MM.1S (cell line): ENCODE measurements at regions not wholly inside any gene's neighbourhood (a gene's known extent, or its start where the extent isn't known, plus 50 kb on each side); places are given as distances from the start of the nearest gene placed in this dataset.

Experiments used
- DNase-seq: peaks from one replicate; pipeline ENCODE4 v3.0.0-alpha.2; 2015
- H2AFZ ChIP-seq: fragments of 300-600 bp; sonication (generic); 2 replicates; pipeline ENCODE4 v1.6.0; 2016; ENCODE audit warnings: antibody characterized with exemption, low read length
- H3F3A ChIP-seq: fragments of 300-600 bp; sonication (generic); 2 replicates; pipeline ENCODE4 v1.6.1; 2016; ENCODE audit warnings: mild to moderate bottlenecking, antibody characterized with exemption, low read length, moderate library complexity, mixed read lengths; ENCODE audit not compliant: insufficient read depth
- H3K27ac ChIP-seq: fragments of 300-600 bp; sonication (generic); 2 replicates; pipeline ENCODE4 v1.5.1; 2016; ENCODE audit warnings: mild to moderate bottlenecking, low read length
- H3K27me3 ChIP-seq: fragments of 300-600 bp; sonication (generic); replicated peaks from 2 replicates; pipeline ENCODE4 v1.6.0; 2016; ENCODE audit warnings: low read length; ENCODE audit not compliant: insufficient read depth
- H3K36me3 ChIP-seq: fragments of 300-600 bp; sonication (generic); replicated peaks from 2 replicates; pipeline ENCODE4 v1.6.1; 2016; ENCODE audit warnings: mild to moderate bottlenecking, low read length, mixed read lengths; ENCODE audit not compliant: insufficient read depth
- H3K4me1 ChIP-seq: fragments of 300-600 bp; sonication (generic); 2 replicates; pipeline ENCODE4 v1.6.1; 2016; ENCODE audit warnings: low read length, mixed read lengths
- H3K4me2 ChIP-seq: fragments of 300-600 bp; sonication (generic); 2 replicates; pipeline ENCODE4 v1.6.0; 2016; ENCODE audit warnings: low read depth, low read length
- H3K4me3 ChIP-seq: fragments of 300-600 bp; sonication (generic); 2 replicates; pipeline ENCODE4 v1.5.1; 2016; ENCODE audit warnings: low read length, mixed read lengths
- H3K79me2 ChIP-seq: fragments of 300-600 bp; sonication (generic); 2 replicates; pipeline ENCODE4 v1.6.1; 2016; ENCODE audit warnings: mixed run types, low read length, mixed read lengths
- H3K9ac ChIP-seq: fragments of 300-600 bp; sonication (generic); 2 replicates; pipeline ENCODE4 v1.6.1; 2016; ENCODE audit warnings: low read length, mixed read lengths
- H3K9me2 ChIP-seq: fragments of 300-600 bp; sonication (generic); replicated peaks from 2 replicates; pipeline ENCODE4 v1.6.1; 2016; ENCODE audit warnings: mild to moderate bottlenecking, low read length, mixed read lengths; ENCODE audit not compliant: insufficient read depth
- H3K9me3 ChIP-seq: fragments of 300-600 bp; sonication (generic); replicated peaks from 2 replicates; pipeline ENCODE4 v1.6.1; 2016; ENCODE audit warnings: mild to moderate bottlenecking, low read length, mixed read lengths; ENCODE audit not compliant: insufficient read depth
- H4K20me1 ChIP-seq: fragments of 300-600 bp; sonication (generic); 2 replicates; pipeline ENCODE4 v1.6.1; 2016; ENCODE audit warnings: mild to moderate bottlenecking, low read length, moderate library complexity, mixed read lengths; ENCODE audit not compliant: insufficient read depth
- EZH2 ChIP-seq: fragments of 300-600 bp; sonication (generic); optimal IDR thresholded peaks from 2 replicates; pipeline ENCODE3; 2017; ENCODE audit warnings: low read depth, mild to moderate bottlenecking, antibody characterized with exemption, low read length, mixed read lengths
- EZH2phosphoT487 ChIP-seq: fragments of 300-600 bp; sonication (generic); IDR thresholded peaks from 2 replicates; pipeline ENCODE4 v1.6.1; 2018; ENCODE audit warnings: antibody characterized with exemption, low read length
- TF ChIP-seq, protein P1 (sequence below): fragments of 300-600 bp; sonication (generic); IDR thresholded peaks from 2 replicates; pipeline ENCODE4 v1.5.1; 2016; ENCODE audit warnings: antibody characterized with exemption, low read length, mixed read lengths

DNA sequence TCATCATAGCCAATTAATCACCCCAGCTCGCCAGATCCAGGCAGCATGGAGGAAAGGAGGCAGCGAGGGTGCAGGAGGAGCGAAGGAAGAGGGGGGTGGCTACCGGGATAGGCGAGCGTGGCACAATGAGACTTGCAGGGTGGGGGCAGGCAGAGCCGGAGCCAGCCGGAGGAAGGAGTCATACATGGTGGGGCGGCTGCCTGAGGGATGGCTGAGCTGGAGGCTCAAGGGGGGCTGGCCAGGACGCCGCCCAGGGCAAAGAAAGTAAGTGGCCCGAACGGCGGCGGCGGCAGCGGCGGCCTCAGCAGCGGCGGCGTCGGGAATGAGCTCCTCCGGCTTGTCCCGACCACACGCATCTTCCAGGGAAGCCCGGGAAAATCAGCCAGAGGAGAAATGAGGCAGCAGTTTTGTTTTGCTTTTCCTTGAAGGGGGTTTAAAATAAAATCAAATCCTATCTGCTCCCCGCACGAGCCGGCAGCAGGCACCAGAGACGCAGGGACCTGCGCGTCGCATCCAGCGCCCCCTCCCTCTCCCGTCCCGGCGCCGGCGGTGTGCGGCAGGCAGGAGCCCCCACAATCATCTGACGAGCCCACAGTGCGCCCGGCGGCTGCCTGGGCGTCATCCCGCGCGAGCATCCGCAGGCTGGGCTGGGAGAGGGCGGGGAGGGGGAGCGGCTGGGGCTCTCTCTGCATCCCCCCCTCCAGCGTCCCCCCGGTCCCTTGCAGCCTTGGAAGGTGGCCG is 263.6 kb downstream of the CTTN start:
- no peak overlapping the region for H3K4me3 ChIP-seq
- H3K9ac ChIP-seq: no peak overlapping the region
- no peak overlapping the region for H3K27ac ChIP-seq

DNA sequence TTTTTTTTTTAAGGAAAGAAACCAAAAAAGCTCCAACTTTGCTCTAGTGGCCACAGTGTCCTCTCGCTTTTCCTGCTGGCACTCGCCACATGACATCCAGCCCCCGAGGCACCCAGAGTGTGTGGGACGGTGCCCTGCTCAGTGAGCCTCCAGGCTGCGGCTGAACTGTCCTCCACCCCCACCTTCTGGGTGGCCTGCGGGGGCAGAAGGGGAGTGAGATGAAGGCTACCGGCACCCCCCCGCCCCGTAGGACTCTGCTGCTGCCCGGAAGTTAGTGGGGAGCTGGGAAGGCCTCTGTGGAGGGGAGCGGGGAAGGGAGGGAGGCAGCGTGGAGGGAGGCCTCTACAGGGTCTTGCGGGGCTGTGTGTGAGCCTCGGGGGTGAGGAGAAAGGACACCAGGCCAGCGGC is 264.4 kb downstream of the CTTN start:
- no peak overlapping the region for H3K9ac ChIP-seq
- H3F3A ChIP-seq: no peaks in the 10 kb centered on the region
- H3K27ac ChIP-seq: no peak overlapping the region
- H3K27me3 ChIP-seq: peaks cover 88% of the 10 kb centered on the region
- H3K36me3 ChIP-seq: no peaks in the 10 kb centered on the region
- H2AFZ ChIP-seq: no peak overlapping the region
- H3K9me2 ChIP-seq: no peaks in the 10 kb centered on the region
- TF ChIP-seq EZH2phosphoT487 (no peak), EZH2 (no peak)
- TF ChIP-seq, protein P1, sequence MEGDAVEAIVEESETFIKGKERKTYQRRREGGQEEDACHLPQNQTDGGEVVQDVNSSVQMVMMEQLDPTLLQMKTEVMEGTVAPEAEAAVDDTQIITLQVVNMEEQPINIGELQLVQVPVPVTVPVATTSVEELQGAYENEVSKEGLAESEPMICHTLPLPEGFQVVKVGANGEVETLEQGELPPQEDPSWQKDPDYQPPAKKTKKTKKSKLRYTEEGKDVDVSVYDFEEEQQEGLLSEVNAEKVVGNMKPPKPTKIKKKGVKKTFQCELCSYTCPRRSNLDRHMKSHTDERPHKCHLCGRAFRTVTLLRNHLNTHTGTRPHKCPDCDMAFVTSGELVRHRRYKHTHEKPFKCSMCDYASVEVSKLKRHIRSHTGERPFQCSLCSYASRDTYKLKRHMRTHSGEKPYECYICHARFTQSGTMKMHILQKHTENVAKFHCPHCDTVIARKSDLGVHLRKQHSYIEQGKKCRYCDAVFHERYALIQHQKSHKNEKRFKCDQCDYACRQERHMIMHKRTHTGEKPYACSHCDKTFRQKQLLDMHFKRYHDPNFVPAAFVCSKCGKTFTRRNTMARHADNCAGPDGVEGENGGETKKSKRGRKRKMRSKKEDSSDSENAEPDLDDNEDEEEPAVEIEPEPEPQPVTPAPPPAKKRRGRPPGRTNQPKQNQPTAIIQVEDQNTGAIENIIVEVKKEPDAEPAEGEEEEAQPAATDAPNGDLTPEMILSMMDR: no peak
- H3K4me1 ChIP-seq: no peaks in the 10 kb centered on the region
- no peak for DNase-seq
- H3K79me2 ChIP-seq: no peaks in the 10 kb centered on the region
- H3K4me2 ChIP-seq: no peak overlapping the region
- H4K20me1 ChIP-seq: no peaks in the 10 kb centered on the region
- no peaks in the 10 kb centered on the region for H3K9me3 ChIP-seq
- H3K4me3 ChIP-seq: no peak overlapping the region

More for the DNA sequence above, 263.6 kb downstream of the CTTN start:
- Histone ChIP-seq H3K4me2 (no peak overlapping the region), H2AFZ (no peak overlapping the region), H3K36me3 (no peaks in the 10 kb centered on the region), H3F3A (no peaks in the 10 kb centered on the region), H3K79me2 (no peaks in the 10 kb centered on the region), H3K27me3 (peaks cover 93% of the 10 kb centered on the region), H3K9me2 (no peaks in the 10 kb centered on the region), H4K20me1 (no peaks in the 10 kb centered on the region), H3K4me1 (no peaks in the 10 kb centered on the region), H3K9me3 (no peaks in the 10 kb centered on the region)
- no peak for DNase-seq
- no peak for TF ChIP-seq EZH2
- TF ChIP-seq, protein P1: no peak
- TF ChIP-seq EZH2phosphoT487: no peak

DNA sequence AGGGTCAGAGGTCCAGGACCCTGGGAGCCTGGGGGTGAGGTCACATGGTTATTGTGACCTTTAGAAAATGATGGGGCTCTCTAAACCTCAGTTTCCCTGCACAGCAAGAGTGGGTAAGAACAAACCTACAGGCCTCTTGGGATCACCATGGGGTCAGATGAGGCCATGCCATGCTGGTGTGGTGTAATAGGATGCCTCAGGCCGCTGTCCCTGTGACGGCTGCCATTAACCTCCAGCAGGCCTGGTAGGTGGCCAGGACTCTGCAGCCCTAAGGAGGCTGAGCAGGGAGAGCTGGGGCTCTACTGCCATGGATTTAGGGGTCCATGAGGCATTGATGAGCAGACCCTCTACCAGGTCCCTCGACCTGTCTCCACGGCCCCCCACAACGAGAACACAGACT is 265.5 kb downstream of the CTTN start:
- no peak overlapping the region for H2AFZ ChIP-seq
- DNase-seq: no peak
- H3K9me2 ChIP-seq: no peaks in the 10 kb centered on the region
- no peaks in the 10 kb centered on the region for H3K4me1 ChIP-seq
- TF ChIP-seq, protein P1: no peak
- H3K4me2 ChIP-seq: no peak overlapping the region
- H3K36me3 ChIP-seq: no peaks in the 10 kb centered on the region
- H3K79me2 ChIP-seq: no peaks in the 10 kb centered on the region
- H3K9ac ChIP-seq: no peak overlapping the region
- H3F3A ChIP-seq: no peaks in the 10 kb centered on the region
- H3K4me3 ChIP-seq: no peak overlapping the region
- no peaks in the 10 kb centered on the region for H3K9me3 ChIP-seq
- H4K20me1 ChIP-seq: no peaks in the 10 kb centered on the region
- no peak overlapping the region for H3K27ac ChIP-seq
- H3K27me3 ChIP-seq: peaks cover 89% of the 10 kb centered on the region
